H1 (cell line): ENCODE measurements at regions not wholly inside any gene's neighbourhood (a gene's known extent, or its start where the extent isn't known, plus 50 kb on each side); places are given as distances from the start of the nearest gene placed in this dataset.

Experiments
- CTCF ChIA-PET: fragments of 300-600 bp; sonication (Branson Sonifier 250); formaldehyde crosslinking; loops from one replicate; lab custom pipeline; 2021; ENCODE audit not compliant: partially characterized antibody; lab: Charles Lee
- POLR2A ChIA-PET: fragments of 300-600 bp; sonication (Branson Sonifier 250); formaldehyde crosslinking; loops from one replicate; lab custom pipeline; 2021; ENCODE audit warnings: inconsistent platforms; ENCODE audit not compliant: partially characterized antibody; lab: Charles Lee
- DNase-seq, 2 experiments: peaks; one replicate each; pipeline versions ENCODE4 v3.0.0 to v3.0.0-alpha.2; 2010 to 2022; ENCODE audit warnings: low spot score in 2 of 2, low read depth in 1 of 2, mixed read lengths in 1 of 2
- FAIRE-seq: peaks from 2 replicates; lab custom pipeline; 2011; peaks lifted over from hg19 to GRCh38; lab: Jason Lieb, UNC
- H2AFZ ChIP-seq: 2 replicates; pipeline ENCODE4 v1.8.1; 2012; ENCODE audit warnings: low read length, inconsistent platforms
- H2AK5ac ChIP-seq: 2 replicates; pipeline ENCODE4 v1.6.1; 2013; ENCODE audit warnings: low read depth, low read length
- H2BK120ac ChIP-seq: replicated peaks from 2 replicates; pipeline ENCODE3; 2013; ENCODE audit warnings: low read depth, low read length, inconsistent platforms
- H2BK12ac ChIP-seq: 2 replicates; pipeline ENCODE4 v1.6.1; 2013; ENCODE audit warnings: low read depth, low read length
- H2BK15ac ChIP-seq: 2 replicates; pipeline ENCODE4 v1.6.1; 2013; ENCODE audit warnings: low read length
- H2BK20ac ChIP-seq: 2 replicates; pipeline ENCODE4 v1.6.1; 2013; ENCODE audit warnings: low read length
- H2BK5ac ChIP-seq: 2 replicates; pipeline ENCODE4 v1.6.1; 2013; ENCODE audit warnings: low read depth, low read length
- H3K14ac ChIP-seq: 2 replicates; pipeline ENCODE4 v1.6.1; 2013; ENCODE audit warnings: inconsistent platforms; ENCODE audit not compliant: insufficient read length
- H3K18ac ChIP-seq: 2 replicates; pipeline ENCODE4 v1.6.1; 2013; ENCODE audit warnings: low read length; ENCODE audit errors: extremely low read depth
- H3K23ac ChIP-seq: 2 replicates; pipeline ENCODE4 v1.6.1; 2013; ENCODE audit warnings: inconsistent platforms; ENCODE audit not compliant: insufficient read length
- H3K23me2 ChIP-seq: 2 replicates; pipeline ENCODE4 v1.6.1; 2013; ENCODE audit warnings: low read depth, low read length
- H3K27ac ChIP-seq: 2 replicates; pipeline ENCODE4 v1.6.1; 2011; ENCODE audit warnings: low read depth, low read length, inconsistent platforms
- H3K27me3 ChIP-seq, 4 experiments: replicated peaks in 1 of 4; 1 replicate in 1 of 4; 2 replicates in 3 of 4; pipeline versions ENCODE4 v1.6.1 to v1.8.1; 2011 to 2013; ENCODE audit warnings: low read length in 3 of 4, mild to moderate bottlenecking in 3 of 4, inconsistent platforms in 2 of 4, mixed read lengths in 2 of 4, moderate library complexity in 1 of 4; ENCODE audit not compliant: control insufficient read depth in 3 of 4, insufficient read depth in 3 of 4; ENCODE audit errors: extremely low read depth in 1 of 4
- H3K36me3 ChIP-seq, 4 experiments: 2 replicates each; pipeline versions ENCODE4 v1.6.1 to v1.8.1; 2011 to 2013; ENCODE audit warnings: mild to moderate bottlenecking in 4 of 4, low read length in 3 of 4, moderate library complexity in 2 of 4, control low read depth in 1 of 4, inconsistent platforms in 1 of 4; ENCODE audit not compliant: insufficient read depth in 4 of 4, control insufficient read depth in 2 of 4
- H3K4ac ChIP-seq: replicated peaks from 2 replicates; pipeline ENCODE3; 2013; ENCODE audit warnings: low read length, low read depth, mixed read lengths, inconsistent platforms; ENCODE audit not compliant: insufficient read length
- H3K4me1 ChIP-seq, 4 experiments: replicated peaks in 1 of 4; 1 replicate in 1 of 4; 2 replicates in 3 of 4; pipeline versions ENCODE4 v1.6.1 to v1.8.1; 2011 to 2013; ENCODE audit warnings: low read length in 3 of 4, inconsistent platforms in 2 of 4, mixed read lengths in 1 of 4; ENCODE audit not compliant: insufficient read depth in 4 of 4, control insufficient read depth in 3 of 4
- H3K4me2 ChIP-seq, 2 experiments: 2 replicates each; pipeline versions ENCODE4 v1.6.1 to v1.8.1; 2011 to 2013; ENCODE audit warnings: low read depth in 2 of 2, low read length in 2 of 2, control low read depth in 1 of 2, inconsistent platforms in 1 of 2, mild to moderate bottlenecking in 1 of 2; ENCODE audit not compliant: insufficient read depth in 1 of 2
- H3K4me3 ChIP-seq, 4 experiments: fragments of 200-600, 300-600 bp in 1 of 4; sonication (generic), shearing (Covaris generic), sonication (Bioruptor Twin) in 1 of 4; 2 replicates each; pipeline versions ENCODE4 v1.5.1 to v1.8.1; 2011 to 2016; ENCODE audit warnings: low read length in 4 of 4, low read depth in 3 of 4, control low read depth in 2 of 4, inconsistent platforms in 2 of 4, mild to moderate bottlenecking in 2 of 4, mixed read lengths in 1 of 4, moderate library complexity in 1 of 4; ENCODE audit not compliant: insufficient read depth in 2 of 4; ENCODE audit errors: extremely low read depth in 1 of 4
- H3K56ac ChIP-seq: replicated peaks from 2 replicates; pipeline ENCODE3; 2013; ENCODE audit warnings: low read depth, mild to moderate bottlenecking, mixed read lengths, low read length, inconsistent platforms; ENCODE audit not compliant: insufficient read length
- H3K79me1 ChIP-seq: 2 replicates; pipeline ENCODE4 v1.6.1; 2013; ENCODE audit warnings: low read depth, low read length, control low read depth
- H3K79me2 ChIP-seq, 2 experiments: 2 replicates each; pipeline versions ENCODE4 v1.6.1 to v1.8.1; 2012 to 2013; ENCODE audit warnings: low read length in 2 of 2, mild to moderate bottlenecking in 2 of 2, inconsistent platforms in 1 of 2; ENCODE audit not compliant: insufficient read depth in 2 of 2, control insufficient read depth in 1 of 2
- H3K9ac ChIP-seq, 4 experiments: replicated peaks in 1 of 4; 1 replicate in 1 of 4; 2 replicates in 3 of 4; pipeline versions ENCODE4 v1.6.1 to v1.8.1; 2011 to 2013; ENCODE audit warnings: low read depth in 3 of 4, low read length in 3 of 4, control low read depth in 2 of 4, mild to moderate bottlenecking in 2 of 4, moderate library complexity in 2 of 4, inconsistent platforms in 1 of 4; ENCODE audit errors: extremely low read depth in 1 of 4
- H3K9me3 ChIP-seq, 2 experiments: 2 replicates each; pipeline versions ENCODE4 v1.6.1 to v1.8.1; 2012 to 2013; ENCODE audit warnings: mild to moderate bottlenecking in 2 of 2, moderate library complexity in 2 of 2, control low read depth in 1 of 2, inconsistent platforms in 1 of 2, low read depth in 1 of 2, low read length in 1 of 2, mixed read lengths in 1 of 2; ENCODE audit not compliant: insufficient read depth in 2 of 2
- H4K20me1 ChIP-seq, 2 experiments: replicated peaks in 1 of 2; 2 replicates each; pipeline versions ENCODE3 to v1.8.1; 2011 to 2013; ENCODE audit warnings: inconsistent platforms in 2 of 2, low read length in 2 of 2, mild to moderate bottlenecking in 1 of 2; ENCODE audit not compliant: insufficient read depth in 2 of 2, control insufficient read depth in 1 of 2
- H4K5ac ChIP-seq: 2 replicates; pipeline ENCODE4 v1.6.1; 2013; ENCODE audit warnings: low read length, low read depth, mixed read lengths, inconsistent platforms; ENCODE audit not compliant: insufficient read length
- H4K8ac ChIP-seq: 2 replicates; pipeline ENCODE4 v1.8.0; 2013; ENCODE audit warnings: mild to moderate bottlenecking, moderate library complexity, low read length, inconsistent platforms; ENCODE audit not compliant: insufficient read depth; ENCODE audit errors: extremely low read depth
- H4K91ac ChIP-seq: replicated peaks from 2 replicates; pipeline ENCODE3; 2013; ENCODE audit warnings: low read length, mixed read lengths, inconsistent platforms; ENCODE audit not compliant: insufficient read length
- ASH2L ChIP-seq: fragments of 200-600, 300-600 bp; sonication (generic); IDR thresholded peaks from one replicate; pipeline ENCODE4 v1.7.1; 2017; ENCODE audit warnings: low read length
- CREB1 ChIP-seq: IDR thresholded peaks from 2 replicates; pipeline ENCODE4 v1.6.1; 2012; ENCODE audit warnings: inconsistent platforms
- CTBP2 ChIP-seq: IDR thresholded peaks from 2 replicates; pipeline ENCODE4 v1.7.0; 2011; ENCODE audit warnings: borderline replicate concordance, mild to moderate bottlenecking, moderate library complexity, mixed read lengths, low read length; ENCODE audit not compliant: insufficient read depth, insufficient read length
- EP300 ChIP-seq, 2 experiments: IDR thresholded peaks; 1 replicate in 1 of 2; 2 replicates in 1 of 2; pipeline ENCODE4 v1.6.1; 2011 to 2012; ENCODE audit warnings: low read depth in 2 of 2, low read length in 2 of 2, mild to moderate bottlenecking in 2 of 2, borderline replicate concordance in 1 of 2, inconsistent platforms in 1 of 2, moderate library complexity in 1 of 2
- NRF1 ChIP-seq: IDR thresholded peaks from 2 replicates; pipeline ENCODE4 v1.6.1; 2011; ENCODE audit warnings: mild to moderate bottlenecking, low read depth, low read length, improper control_type of control experiment
- PHF8 ChIP-seq: fragments of 200-600 bp; sonication (generic); conservative IDR thresholded peaks from 2 replicates; pipeline ENCODE4 v1.7.1; 2012; ENCODE audit warnings: low read depth, mild to moderate bottlenecking, inconsistent platforms, low read length, moderate library complexity
- RBBP5 ChIP-seq: IDR thresholded peaks from 2 replicates; pipeline ENCODE4 v1.7.1; 2012; ENCODE audit warnings: low read depth, mild to moderate bottlenecking, inconsistent platforms, low read length, moderate library complexity, borderline replicate concordance
- SIRT6 ChIP-seq: IDR thresholded peaks from one replicate; pipeline ENCODE4 v1.7.1; 2012; ENCODE audit warnings: low read length, inconsistent platforms
- WGBS, 2 experiments: shearing (Covaris generic) in 1 of 2; methylation state at CpG; one replicate each; pipeline versions ENCODE4 v1.1.6 to v1.1.7; 2013 to 2015; ENCODE audit warnings: low lambda C conversion rate in 2 of 2, mixed read lengths in 2 of 2, inconsistent platforms in 1 of 2, low coverage in 1 of 2, missing lambda C conversion rate in 1 of 2; ENCODE audit not compliant: insufficient replicate concordance in 2 of 2, insufficient coverage in 1 of 2, insufficient read length in 1 of 2; ENCODE audit errors: extremely low coverage in 1 of 2, missing lambda C conversion rate in 1 of 2; 5-methylcytosine and 5-hydroxymethylcytosine counted together

- Histone ChIP-seq H3K9me3 (no peaks in the 10 kb centered on the region), H2BK20ac (no peak overlapping the region), H2AK5ac (no peak overlapping the region), H3K9ac (no peak overlapping the region), H3K4ac (no peak overlapping the region), H3K14ac (no peak overlapping the region), H4K91ac (no peak overlapping the region), H3K79me2 (no peaks in the 10 kb centered on the region), H3K23ac (no peak overlapping the region), H3K27ac (no peak overlapping the region), H3K4me3 (no peak overlapping the region), H3K18ac (no peak overlapping the region), H3K27me3 (no peaks in the 10 kb centered on the region), H4K8ac (no peak overlapping the region), H2BK120ac (no peak overlapping the region), H3K4me1 (no peaks in the 10 kb centered on the region; a peak in 1 of 7 replicates), H2BK5ac (no peak overlapping the region), H3K79me1 (no peaks in the 10 kb centered on the region), H3K4me2 (no peak overlapping the region), H2AFZ (no peak overlapping the region), H3K36me3 (no peaks in the 10 kb centered on the region), H3K56ac (no peak overlapping the region), H2BK15ac (0 out of 2 replicates have a peak overlapping the region, but pooled peaks have one; percentile 53), H2BK12ac (no peak overlapping the region), H3K23me2 (no peaks in the 10 kb centered on the region), H4K20me1 (no peaks in the 10 kb centered on the region), H4K5ac (no peak overlapping the region)
- ChIA-PET CTCF (interaction anchor here (0.6 to 2.0 kb wide), 5 partner anchors 14 to 81 kb away, joined by 3 to 5 read pairs (median 3); no protein-coding TSS in a partner anchor), POLR2A (interaction anchor here (0.6 kb wide), 1 partner anchor 859 kb away, joined by 4 read pairs; no protein-coding TSS in a partner anchor)
- 84% methylated on average over 7 of the region's 7 CpGs; no CpG with 5 or more reads in 1 of the 2 experiments for WGBS, 2 experiments
- no peak for DNase-seq
- FAIRE-seq, result no peak
- TF ChIP-seq NRF1, result no peak
- TF ChIP-seq CTBP2, result no peak
- TF ChIP-seq ASH2L, result no peak
- no peak for TF ChIP-seq SIRT6
- no peak for TF ChIP-seq CREB1
- no peak for TF ChIP-seq PHF8
- no peak for TF ChIP-seq EP300 (IDR thresholded peaks at IDR 0.05; ENCODE audit: borderline replicate concordance in 1 of 2, low read depth in 2 of 2, low read length in 2 of 2)
- no peak for TF ChIP-seq RBBP5
Observed at GRCh38 chr7:21191321-21192073, 236.4 kb upstream of the SP4 start.
